ENCODE measurements at regions not wholly inside any gene's neighbourhood (a gene's known extent, or its start where the extent isn't known, plus 50 kb on each side); places are given as distances from the start of the nearest gene placed in this dataset.

DNA sequence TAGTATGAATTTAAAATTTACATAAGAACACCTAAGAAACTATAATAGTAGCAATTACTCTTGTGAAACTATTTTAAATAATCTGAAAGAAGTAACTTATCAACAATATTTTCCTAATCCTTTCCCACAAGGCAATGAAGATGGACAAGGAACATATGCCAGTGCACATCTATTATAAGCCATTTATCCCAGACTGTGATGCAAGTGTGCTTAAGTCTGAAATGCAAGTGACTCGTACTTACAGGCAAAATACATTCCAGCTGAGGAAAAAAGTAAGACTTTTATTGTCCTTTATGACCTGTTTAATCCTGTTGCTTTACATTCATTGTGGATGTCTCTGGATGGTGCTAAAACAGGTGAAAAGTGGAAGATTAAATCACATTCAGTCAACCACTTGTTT lies 709.4 kb downstream of the ZNF385D start:
- TF ChIP-seq CTCF (IDR thresholded peaks at IDR 0.05; ENCODE audit: extremely low read depth, missing control alignments) = no peak
- no peak for DNase-seq (ENCODE audit: low spot score)

DNA sequence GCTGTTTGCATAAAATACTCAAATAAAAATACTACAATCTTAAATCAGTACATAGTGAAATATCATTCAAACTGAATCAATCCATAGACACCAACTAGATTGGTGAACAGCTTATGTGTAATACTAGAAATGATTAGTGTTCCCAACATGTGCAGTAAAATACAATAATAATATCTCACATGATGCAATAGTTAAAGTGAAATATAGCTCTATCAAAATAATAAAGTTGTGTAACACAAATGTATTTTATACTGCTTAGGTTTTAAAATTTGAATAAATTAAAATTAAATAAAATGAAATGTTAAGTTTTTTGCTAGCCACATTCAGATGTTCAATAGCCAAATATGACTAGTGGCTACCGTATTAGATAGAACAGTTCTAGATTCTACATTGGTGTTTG lies 714.1 kb downstream of the ZNF385D start:
- TF ChIP-seq CTCF (IDR thresholded peaks at IDR 0.05; ENCODE audit: extremely low read depth, missing control alignments) = no peak
- DNase-seq (ENCODE audit: low spot score) = no peak

- no peak for DNase-seq (ENCODE audit: low spot score)
- no peak for TF ChIP-seq CTCF (IDR thresholded peaks at IDR 0.05; ENCODE audit: extremely low read depth, missing control alignments)
These were observed 722.6 kb downstream of the ZNF385D start for GRCh38 chr3:21028412-21028811.

GRCh38 chr3:21024563-21024962 lies 726.4 kb downstream of the ZNF385D start:
- no peak for TF ChIP-seq CTCF (IDR thresholded peaks at IDR 0.05; ENCODE audit: extremely low read depth, missing control alignments)
- DNase-seq (ENCODE audit: low spot score) = no peak

GRCh38 chr3:21020681-21021080 lies 730.3 kb downstream of the ZNF385D start:
- no peak for DNase-seq (ENCODE audit: low spot score)
- TF ChIP-seq CTCF (IDR thresholded peaks at IDR 0.05; ENCODE audit: extremely low read depth, missing control alignments) = no peak

DNA sequence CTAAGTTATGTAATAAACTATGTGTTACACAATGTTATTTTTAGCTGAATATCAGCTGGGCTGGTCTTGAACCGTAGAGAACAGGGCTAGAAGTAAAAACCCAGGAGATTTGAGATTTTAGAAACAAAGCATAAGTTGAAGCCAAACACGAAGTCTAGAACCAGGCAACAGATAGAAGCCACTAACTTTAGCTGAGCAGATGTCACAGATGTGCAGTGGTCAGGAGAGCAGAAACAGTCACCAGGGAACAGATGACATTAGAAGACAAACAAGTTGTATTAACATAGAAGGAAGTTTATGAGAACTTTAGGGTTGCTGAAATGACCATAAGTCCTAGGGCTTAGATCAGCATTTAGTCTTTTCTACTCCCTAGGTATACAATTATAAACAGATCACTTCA lies 731.0 kb downstream of the ZNF385D start:
- DNase-seq (ENCODE audit: low spot score) = no peak
- TF ChIP-seq CTCF (IDR thresholded peaks at IDR 0.05; ENCODE audit: extremely low read depth, missing control alignments) = no peak

- no peak for DNase-seq (ENCODE audit: low spot score)
- TF ChIP-seq CTCF (IDR thresholded peaks at IDR 0.05; ENCODE audit: extremely low read depth, missing control alignments) = peak; percentile 14
These were observed 733.7 kb downstream of the ZNF385D start for GRCh38 chr3:21017115-21017852.

Measured in GM20000 (cell line).